ENCODE measurements at regions not wholly inside any gene's neighbourhood (a gene's known extent, or its start where the extent isn't known, plus 50 kb on each side); places are given as distances from the start of the nearest gene placed in this dataset.

GRCh38 chr1:61593331-61593730, 131.6 kb downstream of the TM2D1 start:
- Mint-ChIP-seq H3K4me3 (no peak overlapping the region), H3K27ac (no peak overlapping the region), H3K27me3 (ENCODE audit: low read depth) (no peaks in the 10 kb centered on the region), H3K9me3 (peaks cover 5% of the 10 kb centered on the region), H3K36me3 (0 out of 2 replicates have a peak, but pooled peaks cover 3% of the 10 kb centered on the region), H3K4me1 (peaks cover 17% of the 10 kb centered on the region)
- ChIA-PET CTCF (no interaction called here), POLR2A (interaction anchor here (0.6 to 1.3 kb wide), 2 partner anchors 22 to 240 kb away, joined by 3 read pairs; no protein-coding TSS in a partner anchor)
- no peak for DNase-seq (ENCODE audit: low spot score)
- no peak for ATAC-seq
- TF ChIP-seq NR1H2 (CRISPR knock-in tag; IDR thresholded peaks at IDR 0.05) (no peak), ATF3 (CRISPR knock-in tag; conservative IDR thresholded peaks at IDR 0.05) (no peak)

GRCh38 chr1:61591351-61591750, 133.6 kb downstream of the TM2D1 start:
- H3K36me3 Mint-ChIP-seq: no peaks in the 10 kb centered on the region
- CTCF ChIA-PET: interaction anchor here (4.6 kb wide), 1 partner anchor 50 kb away, joined by 27 read pairs; no protein-coding TSS in a partner anchor
- H3K27me3 Mint-ChIP-seq (ENCODE audit: low read depth): no peaks in the 10 kb centered on the region; the same call in 1 of the 2 replicates
- ATAC-seq: no peak
- no peak overlapping the region for H3K4me3 Mint-ChIP-seq
- POLR2A ChIA-PET: no interaction called here
- DNase-seq (ENCODE audit: low spot score): no peak
- H3K4me1 Mint-ChIP-seq: peaks cover 25% of the 10 kb centered on the region
- TF ChIP-seq PRDM15 (CRISPR knock-in tag; IDR thresholded peaks at IDR 0.05): no peak
- no peak for TF ChIP-seq TP53 (CRISPR knock-in tag; IDR thresholded peaks at IDR 0.05)
- no peak for TF ChIP-seq OVOL2 (CRISPR knock-in tag; IDR thresholded peaks at IDR 0.05; ENCODE audit: borderline replicate concordance)
- TF ChIP-seq E2F4 (CRISPR knock-in tag; IDR thresholded peaks at IDR 0.05; ENCODE audit: borderline replicate concordance, low read depth): no peak
- no peak for TF ChIP-seq NR1H2 (CRISPR knock-in tag; IDR thresholded peaks at IDR 0.05)
- no peak for TF ChIP-seq AR (CRISPR knock-in tag; IDR thresholded peaks at IDR 0.05)
- no peak for TF ChIP-seq ZNF263 (CRISPR knock-in tag; IDR thresholded peaks at IDR 0.05; ENCODE audit: low read depth)
- TF ChIP-seq IRF2 (CRISPR knock-in tag; IDR thresholded peaks at IDR 0.05; ENCODE audit: borderline replicate concordance, low read depth): no peak
- TF ChIP-seq ZNF281 (CRISPR knock-in tag; IDR thresholded peaks at IDR 0.05): no peak
- no peak for TF ChIP-seq MXD4 (CRISPR knock-in tag; IDR thresholded peaks at IDR 0.05; ENCODE audit: borderline replicate concordance)
- no peak for TF ChIP-seq E2F5 (CRISPR knock-in tag; IDR thresholded peaks at IDR 0.05)
- no peak for TF ChIP-seq NR2C2 (CRISPR knock-in tag; IDR thresholded peaks at IDR 0.05)
- no peak for TF ChIP-seq HMGA2 (CRISPR knock-in tag; IDR thresholded peaks at IDR 0.05)
- TF ChIP-seq ZNF512 (CRISPR knock-in tag; IDR thresholded peaks at IDR 0.05; ENCODE audit: borderline replicate concordance): no peak
- no peak for TF ChIP-seq NR3C1 (CRISPR knock-in tag; conservative IDR thresholded peaks at IDR 0.05; ENCODE audit: low read depth)
- no peak for TF ChIP-seq ZSCAN18 (CRISPR knock-in tag; IDR thresholded peaks at IDR 0.05)
- TF ChIP-seq ZBTB21 (CRISPR knock-in tag; IDR thresholded peaks at IDR 0.05; ENCODE audit: borderline replicate concordance): no peak
- no peak overlapping the region for H3K27ac Mint-ChIP-seq
- no peaks in the 10 kb centered on the region for H3K9me3 Mint-ChIP-seq
